GM12878 (cell line): ENCODE measurements at regions not wholly inside any gene's neighbourhood (a gene's known extent, or its start where the extent isn't known, plus 50 kb on each side); places are given as distances from the start of the nearest gene placed in this dataset.

Experiments
- ATAC-seq: fragments of 200-7000 bp; cut with Tn5 transposase; 3 replicates; pipeline ENCODE4 v1.9.1; 2020; ENCODE audit warnings: mild to moderate bottlenecking, moderate library complexity
- BruUV-seq: library from RNA; stranded (reverse); fragments of 400-500 nt; replicated peaks from 2 replicates; lab custom pipeline; 2021; lab: Mats Ljungman, UMichigan
- CTCF ChIA-PET: fragments of 300-600 bp; sonication (Branson Sonifier 250); formaldehyde crosslinking; extraction: SDS; loops from one replicate; lab custom pipeline; 2021; ENCODE audit warnings: inconsistent platforms; lab: Yijun Ruan, JAX
- POLR2A ChIA-PET: fragments of 350-600 bp; formaldehyde crosslinking; extraction: SDS; loops from one replicate; lab custom pipeline; 2021; ENCODE audit warnings: inconsistent platforms; lab: Charles Lee
- RAD21 ChIA-PET: fragments of 300-600 bp; sonication (Branson Sonifier 250); formaldehyde crosslinking; loops from one replicate; lab custom pipeline; 2023; ENCODE audit warnings: antibody characterized with exemption; ENCODE audit not compliant: unreplicated experiment; lab: Charles Lee
- SMC1A ChIA-PET: fragments of 300-600 bp; sonication (Branson Sonifier 250); formaldehyde crosslinking; loops from one replicate; lab custom pipeline; 2023; ENCODE audit not compliant: unreplicated experiment, uncharacterized antibody; lab: Charles Lee
- DNase-seq: peaks from one replicate; pipeline ENCODE4 v3.0.0-alpha.2; 2011; ENCODE audit warnings: low read depth, low spot score
- FAIRE-seq: peaks from 3 replicates; lab custom pipeline; 2011; peaks lifted over from hg19 to GRCh38; lab: Jason Lieb, UNC
- H2AFZ ChIP-seq: 2 replicates; pipeline ENCODE4 v1.6.0; 2011; ENCODE audit warnings: low read depth, low read length, control low read depth; ENCODE audit not compliant: control insufficient read depth
- H3K27ac ChIP-seq: 2 replicates; pipeline ENCODE4 v1.5.1; 2011; ENCODE audit warnings: control low read depth; ENCODE audit not compliant: control insufficient read depth, insufficient read depth
- H3K27me3 ChIP-seq, 2 experiments: replicated peaks in 1 of 2; 2 replicates each; pipeline versions ENCODE4 v1.6.0 to v1.6.1; 2011; ENCODE audit warnings: low read length in 1 of 2; ENCODE audit not compliant: control insufficient read depth in 2 of 2, insufficient read depth in 2 of 2
- H3K36me3 ChIP-seq, 2 experiments: 2 replicates each; pipeline ENCODE4 v1.5.1; 2011; ENCODE audit warnings: low read length in 1 of 2; ENCODE audit not compliant: control insufficient read depth in 2 of 2, insufficient read depth in 2 of 2
- H3K4me1 ChIP-seq: 2 replicates; pipeline ENCODE4 v1.6.1; 2011; ENCODE audit warnings: mild to moderate bottlenecking, low read length, moderate library complexity, mixed read lengths; ENCODE audit not compliant: control insufficient read depth, insufficient read depth
- H3K4me2 ChIP-seq: 2 replicates; pipeline ENCODE4 v1.6.0; 2011; ENCODE audit warnings: control low read depth; ENCODE audit not compliant: control insufficient read depth, insufficient read depth
- H3K4me3 ChIP-seq: fragments of 200-600 bp; sonication (generic); 2 replicates; pipeline ENCODE4 v1.5.1; 2016
- H3K79me2 ChIP-seq: 2 replicates; pipeline ENCODE4 v1.6.0; 2011; ENCODE audit warnings: low read length; ENCODE audit not compliant: control insufficient read depth, insufficient read depth
- H3K9ac ChIP-seq: 2 replicates; pipeline ENCODE4 v1.8.0; 2011; ENCODE audit warnings: low read length, control low read depth, mixed read lengths; ENCODE audit not compliant: control insufficient read depth, insufficient read depth
- H3K9me3 ChIP-seq: replicated peaks from 3 replicates; pipeline ENCODE4 v1.5.1; 2011; ENCODE audit warnings: mild to moderate bottlenecking, low read length; ENCODE audit not compliant: control insufficient read depth, insufficient read depth
- H4K20me1 ChIP-seq: 2 replicates; pipeline ENCODE4 v1.6.0; 2011; ENCODE audit not compliant: control insufficient read depth, insufficient read depth
- ATF2 ChIP-seq: IDR thresholded peaks from 2 replicates; pipeline ENCODE4 v1.6.1; 2012; ENCODE audit warnings: low read length, inconsistent platforms
- BCL3 ChIP-seq: IDR thresholded peaks from 2 replicates; pipeline ENCODE4 v1.6.1; 2011; ENCODE audit warnings: borderline replicate concordance, low read depth, mild to moderate bottlenecking, moderate library complexity, low read length; ENCODE audit not compliant: insufficient read depth, poor library complexity, severe bottlenecking
- BRCA1 ChIP-seq: IDR thresholded peaks from 2 replicates; pipeline ENCODE4 v1.6.1; 2011; ENCODE audit warnings: low read depth, low read length, improper control_type of control experiment
- CREM ChIP-seq: IDR thresholded peaks from 2 replicates; pipeline ENCODE4 v1.6.1; 2014; ENCODE audit warnings: antibody characterized with exemption, low read depth
- EED ChIP-seq: sonication (generic); IDR thresholded peaks from 2 replicates; pipeline ENCODE4 v1.6.1; 2016; ENCODE audit warnings: antibody characterized with exemption, low read depth
- ETV6 ChIP-seq, 2 experiments: fragments of 450-650 bp in 1 of 2; IDR thresholded peaks in 1 of 2; conservative IDR thresholded peaks in 1 of 2; 2 replicates each; pipeline ENCODE4 v1.6.1; 2014; ENCODE audit warnings: antibody characterized with exemption in 1 of 2, borderline replicate concordance in 1 of 2, low read depth in 1 of 2, mild to moderate bottlenecking in 1 of 2, moderate library complexity in 1 of 2
- HDGF ChIP-seq: fragments of 450-650 bp; IDR thresholded peaks from 2 replicates; pipeline ENCODE4 v1.6.1; 2016; ENCODE audit warnings: antibody characterized with exemption
- IKZF1 ChIP-seq: fragments of 450-650 bp; conservative IDR thresholded peaks from 2 replicates; pipeline ENCODE4 v1.6.1; 2017; ENCODE audit warnings: antibody characterized with exemption, mild to moderate bottlenecking
- JUNB ChIP-seq: IDR thresholded peaks from 2 replicates; pipeline ENCODE4 v1.6.1; 2016; ENCODE audit warnings: antibody characterized with exemption, mild to moderate bottlenecking
- JUND ChIP-seq: IDR thresholded peaks from 2 replicates; pipeline ENCODE4 v1.6.1; 2012; ENCODE audit warnings: low read depth, mild to moderate bottlenecking, low read length, improper control_type of control experiment, moderate library complexity
- NKRF ChIP-seq: fragments of 450-650 bp; conservative IDR thresholded peaks from 2 replicates; pipeline ENCODE4 v1.6.1; 2017; ENCODE audit warnings: mild to moderate bottlenecking, moderate library complexity
- PAX5 ChIP-seq: IDR thresholded peaks from 2 replicates; pipeline ENCODE4 v1.6.1; 2011; ENCODE audit warnings: low read depth, low read length, borderline replicate concordance
- PAX8 ChIP-seq: fragments of 450-650 bp; IDR thresholded peaks from 2 replicates; pipeline ENCODE4 v1.6.1; 2017; ENCODE audit warnings: mild to moderate bottlenecking, moderate library complexity
- SUZ12 ChIP-seq: fragments of 200-600 bp; sonication (generic); IDR thresholded peaks from one replicate; pipeline ENCODE4 v1.6.1; 2018; ENCODE audit warnings: antibody characterized with exemption, mild to moderate bottlenecking; ENCODE audit not compliant: unreplicated experiment
- YY1 ChIP-seq: IDR thresholded peaks from 2 replicates; pipeline ENCODE4 v1.6.1; 2011; ENCODE audit warnings: low read depth, mild to moderate bottlenecking, low read length
- ZBTB40 ChIP-seq: fragments of 450-650 bp; IDR thresholded peaks from 2 replicates; pipeline ENCODE4 v1.6.1; 2016; ENCODE audit warnings: mild to moderate bottlenecking, moderate library complexity, borderline replicate concordance
- WGBS: methylation state at CpG from one replicate; pipeline ENCODE4 v1.1.6; 2016; ENCODE audit warnings: low lambda C conversion rate; ENCODE audit not compliant: insufficient replicate concordance, insufficient coverage; ENCODE audit errors: missing lambda C conversion rate; 5-methylcytosine and 5-hydroxymethylcytosine counted together
- in situ Hi-C: fragments of 300-500 bp; cut with MboI; formaldehyde crosslinking; loops from 9 replicates; pipeline ENCODE4 v1.14.3; 2018; ENCODE audit warnings: mixed read lengths
- intact Hi-C: fragments of 100-400 bp; cut with micrococcal nuclease; formaldehyde crosslinking; loops from one replicate; pipeline ENCODE4 v1.14.2; 2022; ENCODE audit not compliant: unreplicated experiment

GRCh38 chr6:21354805-21355238 is 238.7 kb upstream of the SOX4 start:
- no peak overlapping the region for H3K9ac ChIP-seq
- ATAC-seq, result peak; percentile 78
- H3K4me1 ChIP-seq, result no peaks in the 10 kb centered on the region
- no TSS peak for BruUV-seq
- H4K20me1 ChIP-seq, result no peaks in the 10 kb centered on the region
- peak; percentile 16 for DNase-seq
- CTCF ChIA-PET, result no interaction called here
- no peak for FAIRE-seq
- RAD21 ChIA-PET, result no interaction called here
- no peak overlapping the region; the same call in 1 of the 2 replicates for H2AFZ ChIP-seq
- H3K9me3 ChIP-seq, result no peaks in the 10 kb centered on the region; the same call in 2 of the 3 replicates
- in situ Hi-C loops (no loop called here), intact Hi-C loops (no loop called here)
- no peak overlapping the region for H3K4me2 ChIP-seq
- no peaks in the 10 kb centered on the region for H3K79me2 ChIP-seq
- SMC1A ChIA-PET, result interaction anchor here (0.6 to 0.9 kb wide), 2 partner anchors 12 to 352 kb away, joined by 3 read pairs; no protein-coding TSS in a partner anchor
- POLR2A ChIA-PET, result no interaction called here
- no peaks in the 10 kb centered on the region for H3K27me3 ChIP-seq
- H3K36me3 ChIP-seq, result no peaks in the 10 kb centered on the region
- WGBS, result 32% methylated on average over 3 of the region's 3 CpGs
- H3K4me3 ChIP-seq, result no peak overlapping the region
- H3K27ac ChIP-seq, result no peak overlapping the region
- TF ChIP-seq ETV6 (conservative IDR thresholded peaks at IDR 0.05 in 1 of 2, IDR thresholded peaks at IDR 0.05 in 1 of 2; ENCODE audit: borderline replicate concordance in 1 of 2, low read depth in 1 of 2) (peak in 1 of 2 experiments; percentile 52; a peak in 1 of 4 replicates), PAX8 (no peak), CREM (0 out of 2 replicates have a peak, but pooled peaks have one; percentile 18), BCL3 (no peak), JUND (no peak), JUNB (peak; percentile 89), BRCA1 (no peak), ATF2 (0 out of 2 replicates have a peak, but pooled peaks have one; percentile 9), NKRF (no peak), PAX5 (no peak), ZBTB40 (no peak), YY1 (no peak), IKZF1 (peak; percentile 43), HDGF (no peak), EED (peak; percentile 67; the same call in 1 of the 2 replicates), SUZ12 (no peak)
